ENCODE measurements at regions not wholly inside any gene's neighbourhood (a gene's known extent, or its start where the extent isn't known, plus 50 kb on each side); places are given as distances from the start of the nearest gene placed in this dataset.

GRCh38 chr11:10930224-10930971 lies 72.5 kb upstream of the ZBED5 start:
- no peak for TF ChIP-seq CTCF (IDR thresholded peaks at IDR 0.05; ENCODE audit: borderline replicate concordance, insufficient read depth, low read depth, low read length)
- no peak overlapping the region for H3K4me3 ChIP-seq (ENCODE audit: low read depth, low read length)

GRCh38 chr11:10927538-10927937 lies 69.7 kb upstream of the ZBED5 start:
- no peak for TF ChIP-seq CTCF (IDR thresholded peaks at IDR 0.05; ENCODE audit: borderline replicate concordance, insufficient read depth, low read depth, low read length)
- no peak overlapping the region for H3K4me3 ChIP-seq (ENCODE audit: low read depth, low read length)

- H3K4me3 ChIP-seq (ENCODE audit: low read depth, low read length) = no peak overlapping the region
- no peak for TF ChIP-seq CTCF (IDR thresholded peaks at IDR 0.05; ENCODE audit: borderline replicate concordance, insufficient read depth, low read depth, low read length)
Measured at GRCh38 chr11:10926801-10927211, 69.0 kb upstream of the ZBED5 start.

- H3K4me3 ChIP-seq (ENCODE audit: low read depth, low read length) = no peak overlapping the region
- no peak for TF ChIP-seq CTCF (IDR thresholded peaks at IDR 0.05; ENCODE audit: borderline replicate concordance, insufficient read depth, low read depth, low read length)
Measured at GRCh38 chr11:10925149-10925926, 67.5 kb upstream of the ZBED5 start.

GRCh38 chr11:10923882-10924281 lies 66.0 kb upstream of the ZBED5 start:
- TF ChIP-seq CTCF (IDR thresholded peaks at IDR 0.05; ENCODE audit: borderline replicate concordance, insufficient read depth, low read depth, low read length) = no peak
- H3K4me3 ChIP-seq (ENCODE audit: low read depth, low read length) = no peak overlapping the region

- TF ChIP-seq CTCF (IDR thresholded peaks at IDR 0.05; ENCODE audit: borderline replicate concordance, insufficient read depth, low read depth, low read length) = no peak
- H3K4me3 ChIP-seq (ENCODE audit: low read depth, low read length) = no peak overlapping the region
Measured at GRCh38 chr11:10922892-10923291, 65.0 kb upstream of the ZBED5 start.

- no peak for TF ChIP-seq CTCF (IDR thresholded peaks at IDR 0.05; ENCODE audit: borderline replicate concordance, insufficient read depth, low read depth, low read length)
- H3K4me3 ChIP-seq (ENCODE audit: low read depth, low read length) = no peak overlapping the region
Measured at GRCh38 chr11:10920875-10921274, 63.0 kb upstream of the ZBED5 start.

Measured in GM12875 (cell line).